Caco-2 (cell line): ENCODE measurements at regions not wholly inside any gene's neighbourhood (a gene's known extent, or its start where the extent isn't known, plus 50 kb on each side); places are given as distances from the start of the nearest gene placed in this dataset.

Experiments
- BruUV-seq: library from RNA; stranded (reverse); fragments of 400-500 nt; replicated peaks from 2 replicates; lab custom pipeline; 2021; lab: Mats Ljungman, UMichigan
- CTCF ChIA-PET: fragments of 300-600 bp; sonication (Branson Sonifier 250); formaldehyde crosslinking; loops from one replicate; lab custom pipeline; 2022; ENCODE audit warnings: antibody characterized with exemption; lab: Charles Lee
- POLR2A ChIA-PET: fragments of 300-600 bp; sonication (Branson Sonifier 250); formaldehyde crosslinking; loops from one replicate; lab custom pipeline; 2022; ENCODE audit warnings: antibody characterized with exemption; lab: Charles Lee
- DNase-seq, 2 experiments: peaks; one replicate each; pipeline versions ENCODE4 v3.0.0 to v3.0.0-alpha.2; 2020 to 2022
- H3K27me3 ChIP-seq: replicated peaks from 2 replicates; pipeline ENCODE4 v1.6.0; 2011; ENCODE audit warnings: low read length; ENCODE audit not compliant: control insufficient read depth, insufficient read depth
- H3K36me3 ChIP-seq: 2 replicates; pipeline ENCODE4 v1.5.1; 2011; ENCODE audit warnings: low read length; ENCODE audit not compliant: control insufficient read depth, insufficient read depth
- H3K4me1 ChIP-seq: fragments of 250-450 bp; sonication (Bioruptor Pico); 2 replicates; pipeline ENCODE4 v1.5.1; 2020; ENCODE audit warnings: mild to moderate bottlenecking
- H3K4me3 ChIP-seq: 2 replicates; pipeline ENCODE4 v1.5.1; 2011; ENCODE audit warnings: low read depth, mild to moderate bottlenecking, control low read depth, low read length
- H3K9me3 ChIP-seq: fragments of 250-450 bp; sonication (Bioruptor Pico); 2 replicates; pipeline ENCODE4 v1.5.1; 2020; ENCODE audit warnings: mild to moderate bottlenecking, moderate library complexity
- H3K27ac Mint-ChIP-seq: one replicate; pipeline ENCODE4 v1.8.0; 2022; ENCODE audit warnings: mixed read lengths; ENCODE audit not compliant: unreplicated experiment
- H3K27me3 Mint-ChIP-seq: one replicate; pipeline ENCODE4 v1.8.0; 2022; ENCODE audit warnings: mixed read lengths; ENCODE audit not compliant: insufficient read depth, unreplicated experiment
- H3K36me3 Mint-ChIP-seq: one replicate; pipeline ENCODE4 v1.8.0; 2022; ENCODE audit warnings: mild to moderate bottlenecking, mixed read lengths; ENCODE audit not compliant: insufficient read depth, unreplicated experiment
- H3K4me1 Mint-ChIP-seq: one replicate; pipeline ENCODE4 v1.8.0; 2022; ENCODE audit warnings: low read depth, mixed read lengths; ENCODE audit not compliant: unreplicated experiment
- H3K4me3 Mint-ChIP-seq: one replicate; pipeline ENCODE4 v1.8.0; 2022; ENCODE audit warnings: mild to moderate bottlenecking, moderate library complexity, mixed read lengths; ENCODE audit not compliant: unreplicated experiment
- H3K9me3 Mint-ChIP-seq: one replicate; pipeline ENCODE4 v1.8.0; 2022; ENCODE audit warnings: mixed read lengths; ENCODE audit not compliant: unreplicated experiment
- intact Hi-C: fragments of 100-400 bp; cut with micrococcal nuclease; formaldehyde crosslinking; loops from one replicate; pipeline ENCODE4 v1.10.0; 2022; ENCODE audit not compliant: unreplicated experiment
- TF ChIP-seq, protein P1 (sequence below), 2 experiments: fragments of 200-600 bp in 1 of 2; IDR thresholded peaks; 1 replicate in 1 of 2; 2 replicates in 1 of 2; pipeline versions ENCODE4 v1.5.1 to v1.8.0; 2011 to 2022; ENCODE audit warnings: antibody characterized with exemption in 1 of 2, control low read depth in 1 of 2, inconsistent platforms in 1 of 2, low read depth in 1 of 2, low read length in 1 of 2, mild to moderate bottlenecking in 1 of 2, moderate library complexity in 1 of 2; ENCODE audit not compliant: insufficient read depth in 1 of 2, severe bottlenecking in 1 of 2, unreplicated experiment in 1 of 2

DNA sequence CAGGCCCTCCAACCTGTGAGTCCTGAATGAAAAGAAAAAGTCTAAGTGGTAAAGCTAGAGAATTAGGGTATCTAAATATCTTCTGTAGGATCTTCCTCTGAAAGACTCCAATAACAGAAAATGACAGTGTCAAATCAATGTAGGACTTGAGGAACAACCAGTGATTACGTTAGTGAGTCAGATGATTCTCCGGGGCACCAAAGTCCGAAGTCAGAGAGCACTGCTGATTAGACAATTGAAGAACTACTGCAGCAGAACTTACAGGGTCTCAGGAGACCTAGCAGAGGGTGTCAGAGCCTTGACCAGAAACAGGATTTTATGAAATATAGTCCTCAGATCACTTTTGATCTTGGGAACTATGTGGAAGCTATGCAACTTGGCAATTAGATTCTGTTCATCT lies 605.8 kb downstream of the EPHA3 start:
- no peaks in the 10 kb centered on the region for H3K9me3 Mint-ChIP-seq
- no peaks in the 10 kb centered on the region for H3K36me3 Mint-ChIP-seq
- Histone ChIP-seq H3K36me3 (no peaks in the 10 kb centered on the region), H3K9me3 (no peaks in the 10 kb centered on the region), H3K27me3 (no peaks in the 10 kb centered on the region), H3K4me3 (no peak overlapping the region), H3K4me1 (no peaks in the 10 kb centered on the region)
- BruUV-seq = no TSS peak
- H3K27ac Mint-ChIP-seq = no peak overlapping the region
- H3K4me1 Mint-ChIP-seq = no peaks in the 10 kb centered on the region
- no peak overlapping the region for H3K4me3 Mint-ChIP-seq
- ChIA-PET CTCF (no interaction called here), POLR2A (no interaction called here)
- H3K27me3 Mint-ChIP-seq = no peaks in the 10 kb centered on the region
- TF ChIP-seq, protein P1, sequence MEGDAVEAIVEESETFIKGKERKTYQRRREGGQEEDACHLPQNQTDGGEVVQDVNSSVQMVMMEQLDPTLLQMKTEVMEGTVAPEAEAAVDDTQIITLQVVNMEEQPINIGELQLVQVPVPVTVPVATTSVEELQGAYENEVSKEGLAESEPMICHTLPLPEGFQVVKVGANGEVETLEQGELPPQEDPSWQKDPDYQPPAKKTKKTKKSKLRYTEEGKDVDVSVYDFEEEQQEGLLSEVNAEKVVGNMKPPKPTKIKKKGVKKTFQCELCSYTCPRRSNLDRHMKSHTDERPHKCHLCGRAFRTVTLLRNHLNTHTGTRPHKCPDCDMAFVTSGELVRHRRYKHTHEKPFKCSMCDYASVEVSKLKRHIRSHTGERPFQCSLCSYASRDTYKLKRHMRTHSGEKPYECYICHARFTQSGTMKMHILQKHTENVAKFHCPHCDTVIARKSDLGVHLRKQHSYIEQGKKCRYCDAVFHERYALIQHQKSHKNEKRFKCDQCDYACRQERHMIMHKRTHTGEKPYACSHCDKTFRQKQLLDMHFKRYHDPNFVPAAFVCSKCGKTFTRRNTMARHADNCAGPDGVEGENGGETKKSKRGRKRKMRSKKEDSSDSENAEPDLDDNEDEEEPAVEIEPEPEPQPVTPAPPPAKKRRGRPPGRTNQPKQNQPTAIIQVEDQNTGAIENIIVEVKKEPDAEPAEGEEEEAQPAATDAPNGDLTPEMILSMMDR (IDR thresholded peaks at IDR 0.05; ENCODE audit: insufficient read depth in 1 of 2, low read depth in 1 of 2, low read length in 1 of 2, severe bottlenecking in 1 of 2, unreplicated experiment in 1 of 2) = no peak
- intact Hi-C loops = no loop called here
- DNase-seq = no peak

DNA sequence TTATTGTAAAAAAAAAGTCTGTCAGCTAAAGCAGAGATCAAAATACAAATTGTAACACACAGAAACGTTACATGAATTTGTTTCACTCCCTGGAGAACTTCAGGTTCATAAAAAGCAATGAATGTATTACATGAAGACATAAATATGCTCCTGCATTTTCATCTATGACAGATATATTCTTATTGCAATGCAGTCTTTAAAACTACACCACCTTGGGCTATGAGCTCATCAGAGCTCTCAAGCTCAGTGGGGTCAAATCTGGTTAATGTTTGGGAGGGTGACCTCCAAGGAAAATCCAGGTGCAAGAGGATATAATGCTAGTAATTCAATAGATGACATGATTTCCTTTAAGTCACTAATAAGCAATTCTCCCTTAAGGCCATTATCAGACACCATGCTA lies 606.8 kb downstream of the EPHA3 start:
- no peak overlapping the region for H3K4me3 Mint-ChIP-seq
- intact Hi-C loops = no loop called here
- BruUV-seq = no TSS peak
- Histone ChIP-seq H3K4me1 (no peaks in the 10 kb centered on the region), H3K9me3 (no peaks in the 10 kb centered on the region), H3K36me3 (no peaks in the 10 kb centered on the region), H3K27me3 (no peaks in the 10 kb centered on the region), H3K4me3 (no peak overlapping the region)
- no peak for DNase-seq
- no peaks in the 10 kb centered on the region for H3K4me1 Mint-ChIP-seq
- TF ChIP-seq, protein P1 (IDR thresholded peaks at IDR 0.05; ENCODE audit: insufficient read depth in 1 of 2, low read depth in 1 of 2, low read length in 1 of 2, severe bottlenecking in 1 of 2, unreplicated experiment in 1 of 2) = no peak
- H3K27ac Mint-ChIP-seq = no peak overlapping the region
- no peaks in the 10 kb centered on the region for H3K9me3 Mint-ChIP-seq
- H3K36me3 Mint-ChIP-seq = no peaks in the 10 kb centered on the region
- H3K27me3 Mint-ChIP-seq = no peaks in the 10 kb centered on the region
- POLR2A ChIA-PET = no interaction called here
- CTCF ChIA-PET = no interaction called here

DNA sequence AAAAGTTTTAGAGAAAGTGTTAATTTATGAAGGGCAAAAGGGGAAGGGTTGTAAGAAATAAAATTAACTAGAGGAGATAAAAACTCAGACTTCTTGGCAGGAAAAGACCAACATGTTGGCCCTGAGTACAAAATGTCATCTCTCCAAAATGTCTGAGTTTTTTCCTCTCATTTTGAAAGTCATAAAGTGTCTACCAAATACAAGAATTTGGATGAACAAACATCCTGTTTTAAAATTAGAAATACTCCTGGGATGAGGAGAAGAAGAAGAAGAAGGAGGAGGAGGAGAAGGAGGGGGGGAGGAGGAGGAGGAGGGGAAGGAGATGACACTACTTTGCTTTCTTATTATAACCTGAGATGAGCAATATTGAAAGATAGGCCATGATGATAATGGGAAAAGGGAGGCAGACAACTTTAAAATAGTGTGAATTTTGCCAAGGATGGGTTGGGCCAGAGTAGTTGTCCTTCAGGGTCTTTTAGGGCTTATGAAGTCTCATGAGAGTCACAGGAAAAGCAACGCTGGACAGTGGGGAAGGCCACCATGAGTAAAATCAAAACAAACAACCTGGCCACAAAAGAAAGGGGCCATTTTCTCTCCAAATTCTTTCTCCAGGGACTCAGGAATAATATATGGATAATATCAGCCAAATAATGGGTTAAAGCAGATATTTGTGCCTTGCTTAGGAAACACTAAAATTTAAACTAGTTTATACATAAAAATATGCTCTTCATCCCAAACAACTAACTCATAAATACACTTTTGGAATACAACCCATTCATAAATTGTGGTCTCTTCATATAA lies 632.9 kb downstream of the EPHA3 start:
- no peak overlapping the region for H3K4me3 Mint-ChIP-seq
- H3K4me1 Mint-ChIP-seq = no peaks in the 10 kb centered on the region
- no peaks in the 10 kb centered on the region for H3K27me3 ChIP-seq
- DNase-seq = no peak
- intact Hi-C loops = no loop called here
- H3K27me3 Mint-ChIP-seq = peaks cover 2% of the 10 kb centered on the region
- TF ChIP-seq, protein P1 (IDR thresholded peaks at IDR 0.05; ENCODE audit: insufficient read depth in 1 of 2, low read depth in 1 of 2, low read length in 1 of 2, severe bottlenecking in 1 of 2, unreplicated experiment in 1 of 2) = no peak
- BruUV-seq = no TSS peak
- H3K36me3 ChIP-seq = no peaks in the 10 kb centered on the region
- no peaks in the 10 kb centered on the region for H3K9me3 ChIP-seq
- no peaks in the 10 kb centered on the region for H3K36me3 Mint-ChIP-seq
- H3K4me1 ChIP-seq = no peaks in the 10 kb centered on the region
- no peak overlapping the region for H3K27ac Mint-ChIP-seq
- H3K9me3 Mint-ChIP-seq = no peaks in the 10 kb centered on the region
- ChIA-PET CTCF (no interaction called here), POLR2A (no interaction called here)
- H3K4me3 ChIP-seq = no peak overlapping the region
